DMS114 treated with DMSO at 0.1 percent for 48 hours (cell line): ENCODE measurements at regions not wholly inside any gene's neighbourhood (a gene's known extent, or its start where the extent isn't known, plus 50 kb on each side); places are given as distances from the start of the nearest gene placed in this dataset.

Source experiments
- DNase-seq: peaks from one replicate; lab custom pipeline; 2025; ENCODE audit not compliant: unreplicated experiment; lab: John Stamatoyannopoulos, UW

GRCh38 chr2:196565982-196566381 lies 73.5 kb upstream of the CCDC150 start:
- DNase-seq: no peak

GRCh38 chr2:196566961-196567666 lies 72.4 kb upstream of the CCDC150 start:
- no peak for DNase-seq

GRCh38 chr2:196568506-196568905 lies 71.0 kb upstream of the CCDC150 start:
- no peak for DNase-seq

GRCh38 chr2:196584903-196585302 lies 54.6 kb upstream of the CCDC150 start:
- no peak for DNase-seq

- no peak for DNase-seq
These were observed 53.0 kb upstream of the CCDC150 start for GRCh38 chr2:196586511-196586991.

- no peak for DNase-seq
These were observed 52.5 kb upstream of the CCDC150 start for GRCh38 chr2:196587056-196587455.

GRCh38 chr2:196587739-196588138 lies 51.8 kb upstream of the CCDC150 start:
- DNase-seq: no peak

- DNase-seq: no peak
These were observed 50.1 kb upstream of the CCDC150 start for GRCh38 chr2:196589419-196589818.
